HEK293 (cell line): ENCODE measurements at regions not wholly inside any gene's neighbourhood (a gene's known extent, or its start where the extent isn't known, plus 50 kb on each side); places are given as distances from the start of the nearest gene placed in this dataset.

Experiments
- CTCF ChIA-PET: fragments of 350-600 bp; formaldehyde crosslinking; extraction: SDS; loops from one replicate; lab custom pipeline; 2021; ENCODE audit warnings: antibody characterized with exemption; lab: Yijun Ruan, JAX
- POLR2A ChIA-PET: fragments of 300-600 bp; formaldehyde crosslinking; extraction: SDS; loops from one replicate; lab custom pipeline; 2020; ENCODE audit warnings: antibody characterized with exemption, inconsistent platforms; lab: Yijun Ruan, JAX
- H3K27ac ChIP-seq: fragments of 200-500 bp; sonication (Bioruptor generic); 2 replicates; pipeline ENCODE4 v1.5.1; 2014; ENCODE audit warnings: low read depth, low read length, control low read depth, inconsistent platforms; ENCODE audit errors: extremely low read depth
- H3K36me3 ChIP-seq, 2 experiments: fragments of 200-500 bp in 1 of 2; sonication (Bioruptor generic) in 1 of 2; 1 replicate in 1 of 2; 2 replicates in 1 of 2; pipeline ENCODE4 v1.5.1; 2014 to 2017; ENCODE audit warnings: inconsistent platforms in 2 of 2, low read length in 2 of 2; ENCODE audit not compliant: control insufficient read depth in 2 of 2, insufficient read depth in 1 of 2
- H3K4me1 ChIP-seq: fragments of 200-500 bp; sonication (Bioruptor generic); 2 replicates; pipeline ENCODE4 v1.5.1; 2014; ENCODE audit warnings: mild to moderate bottlenecking, low read length, inconsistent platforms; ENCODE audit not compliant: control insufficient read depth, insufficient read depth
- H3K4me3 ChIP-seq: 2 replicates; pipeline ENCODE4 v1.5.1; 2011; ENCODE audit warnings: low read depth, mild to moderate bottlenecking, control low read depth, low read length, moderate library complexity
- H3K9me3 ChIP-seq: fragments of 200-500 bp; sonication (Bioruptor generic); 2 replicates; pipeline ENCODE4 v1.5.1; 2014; ENCODE audit warnings: low read depth, low read length, inconsistent platforms; ENCODE audit not compliant: control insufficient read depth, insufficient read depth
- GLI2 ChIP-seq: fragments of 450-650 bp; formaldehyde crosslinking; IDR thresholded peaks from 2 replicates; pipeline ENCODE4; 2017; ENCODE audit warnings: missing biosample characterization, missing genetic modification characterization, low read depth, borderline replicate concordance
- HOXA7 ChIP-seq: sonication (generic); formaldehyde crosslinking; IDR thresholded peaks from 2 replicates; pipeline ENCODE4 v1.8.1; 2022; ENCODE audit warnings: missing genetic modification reagents, borderline replicate concordance
- KLF8 ChIP-seq: fragments of 450-650 bp; formaldehyde crosslinking; IDR thresholded peaks from 2 replicates; pipeline ENCODE4 v1.5.1; 2016; ENCODE audit warnings: missing biosample characterization, missing genetic modification characterization
- OVOL3 ChIP-seq: fragments of 450-650 bp; formaldehyde crosslinking; IDR thresholded peaks from 2 replicates; pipeline ENCODE4 v1.5.1; 2016; ENCODE audit warnings: missing biosample characterization, missing genetic modification characterization
- REPIN1 ChIP-seq: fragments of 450-650 bp; formaldehyde crosslinking; IDR thresholded peaks from 2 replicates; pipeline ENCODE4 v1.5.1; 2017; ENCODE audit warnings: missing biosample characterization, missing genetic modification characterization, low read depth
- SP7 ChIP-seq: fragments of 450-650 bp; formaldehyde crosslinking; IDR thresholded peaks from 2 replicates; pipeline ENCODE4 v1.5.1; 2016; ENCODE audit warnings: missing biosample characterization, missing genetic modification characterization
- WT1 ChIP-seq: fragments of 450-650 bp; formaldehyde crosslinking; IDR thresholded peaks from 2 replicates; pipeline ENCODE4 v1.5.1; 2016; ENCODE audit warnings: missing biosample characterization, missing genetic modification characterization
- ZFP69B ChIP-seq: fragments of 450-650 bp; formaldehyde crosslinking; IDR thresholded peaks from 2 replicates; pipeline ENCODE4 v1.5.1; 2016; ENCODE audit warnings: missing biosample characterization, missing genetic modification characterization
- ZNF211 ChIP-seq: fragments of 450-650 bp; formaldehyde crosslinking; IDR thresholded peaks from 2 replicates; pipeline ENCODE4 v1.5.1; 2016; ENCODE audit warnings: low read depth, missing biosample characterization, missing genetic modification characterization
- ZNF311 ChIP-seq: fragments of 450-650 bp; formaldehyde crosslinking; IDR thresholded peaks from 2 replicates; pipeline ENCODE4 v1.5.1; 2017; ENCODE audit warnings: missing biosample characterization, missing genetic modification characterization, borderline replicate concordance
- ZNF473 ChIP-seq: fragments of 450-650 bp; formaldehyde crosslinking; IDR thresholded peaks from 2 replicates; pipeline ENCODE4 v1.5.1; 2017; ENCODE audit warnings: missing biosample characterization, missing genetic modification characterization
- ZNF549 ChIP-seq: fragments of 450-650 bp; IDR thresholded peaks from 2 replicates; pipeline ENCODE4 v1.5.1; 2018; ENCODE audit warnings: missing biosample characterization, missing genetic modification characterization, mild to moderate bottlenecking, inconsistent platforms, moderate library complexity
- ZNF555 ChIP-seq: fragments of 450-650 bp; formaldehyde crosslinking; conservative IDR thresholded peaks from 2 replicates; pipeline ENCODE4 v1.5.1; 2017; ENCODE audit warnings: missing biosample characterization, mild to moderate bottlenecking, missing genetic modification characterization, inconsistent platforms
- ZNF560 ChIP-seq: fragments of 450-650 bp; formaldehyde crosslinking; IDR thresholded peaks from 2 replicates; pipeline ENCODE4 v1.5.1; 2017; ENCODE audit warnings: missing biosample characterization, missing genetic modification characterization, borderline replicate concordance
- ZNF677 ChIP-seq: fragments of 450-650 bp; IDR thresholded peaks from 2 replicates; pipeline ENCODE4 v1.5.0; 2018; ENCODE audit warnings: missing biosample characterization, mild to moderate bottlenecking, missing genetic modification characterization, moderate library complexity
- TF ChIP-seq, protein P1 (sequence below): fragments of 450-650 bp; formaldehyde crosslinking; IDR thresholded peaks from 2 replicates; pipeline ENCODE4 v1.5.1; 2016; ENCODE audit warnings: missing biosample characterization, missing genetic modification characterization
- TF ChIP-seq, protein P2 (sequence below): fragments of 450-650 bp; formaldehyde crosslinking; IDR thresholded peaks from 2 replicates; pipeline ENCODE4 v1.5.1; 2016; ENCODE audit warnings: missing biosample characterization, missing genetic modification characterization, low read depth
- TF ChIP-seq, protein P3 (sequence below): fragments of 450-650 bp; formaldehyde crosslinking; optimal IDR thresholded peaks from 2 replicates; pipeline ENCODE3; 2016; ENCODE audit warnings: missing biosample characterization, mild to moderate bottlenecking, missing genetic modification characterization
- TF ChIP-seq, protein P4 (sequence below): fragments of 450-650 bp; formaldehyde crosslinking; IDR thresholded peaks from 2 replicates; pipeline ENCODE4 v1.5.1; 2016; ENCODE audit warnings: missing biosample characterization, missing genetic modification characterization
- TF ChIP-seq, protein P5 (sequence below): fragments of 450-650 bp; formaldehyde crosslinking; IDR thresholded peaks from 2 replicates; pipeline ENCODE4 v1.5.1; 2016; ENCODE audit warnings: missing biosample characterization, missing genetic modification characterization

DNA sequence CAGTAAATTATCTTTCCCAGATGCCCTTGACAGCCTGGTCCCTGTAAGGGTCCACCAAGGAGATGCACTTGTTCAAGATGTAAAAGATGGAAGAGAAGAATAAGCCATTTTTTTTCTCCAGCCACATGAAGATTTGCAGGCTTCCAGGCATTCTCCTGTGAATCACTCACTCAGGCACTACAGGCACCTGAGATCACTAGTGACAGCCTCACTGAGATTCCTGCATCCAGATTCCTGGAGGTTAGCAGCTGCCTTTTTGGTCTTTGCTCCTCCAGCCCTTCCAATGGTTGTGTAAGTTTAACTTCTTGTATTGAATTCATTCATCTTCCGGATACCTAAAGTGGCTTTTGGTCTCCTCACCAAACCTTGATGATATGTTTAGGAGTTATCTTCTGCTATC, 630.2 kb upstream of the CADM1 start (continued):
- TF ChIP-seq ZNF311 = no peak

DNA sequence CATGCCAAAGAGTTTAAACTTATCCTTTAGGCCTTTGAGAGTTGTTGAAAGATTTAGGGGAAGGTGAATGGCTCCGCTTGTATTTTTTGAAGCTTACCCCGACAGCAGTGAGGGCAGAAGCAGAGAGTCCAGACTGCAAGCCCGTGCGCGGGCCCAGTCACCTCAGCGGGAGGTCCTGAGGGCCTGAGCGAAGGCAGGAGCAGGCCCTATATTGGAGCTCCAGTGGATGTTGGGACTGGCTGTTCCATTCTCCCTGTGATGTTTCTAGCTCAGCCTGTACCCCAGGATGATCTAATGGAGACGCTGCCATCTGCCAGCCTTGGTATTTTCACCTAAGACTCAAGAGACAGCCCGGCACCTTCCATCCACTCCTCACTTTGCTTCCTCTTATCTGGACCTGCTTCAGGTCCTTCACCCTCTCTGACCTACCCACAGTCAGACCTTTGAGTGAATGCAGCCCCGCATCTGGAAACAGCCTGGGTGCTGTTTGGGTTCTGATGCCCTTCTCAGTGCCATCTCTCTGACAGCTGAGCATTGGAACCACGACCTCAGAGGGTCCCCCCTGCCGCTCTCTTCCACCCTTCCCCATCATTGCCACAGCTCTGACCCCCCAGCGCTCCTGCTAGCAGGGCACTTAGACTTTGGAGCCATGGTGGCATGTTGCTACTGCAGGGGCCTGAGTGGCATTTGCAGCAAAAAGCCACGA, 628.2 kb upstream of the CADM1 start:
- Histone ChIP-seq H3K27ac (no peak overlapping the region), H3K36me3 (no peaks in the 10 kb centered on the region), H3K9me3 (no peaks in the 10 kb centered on the region), H3K4me3 (no peak overlapping the region), H3K4me1 (no peaks in the 10 kb centered on the region)
- TF ChIP-seq GLI2 (tag by site-specific recombination) (no peak), KLF8 (no peak), ZNF560 (tag by site-specific recombination) (no peak), REPIN1 (tag by site-specific recombination) (no peak)
- TF ChIP-seq, protein P1, sequence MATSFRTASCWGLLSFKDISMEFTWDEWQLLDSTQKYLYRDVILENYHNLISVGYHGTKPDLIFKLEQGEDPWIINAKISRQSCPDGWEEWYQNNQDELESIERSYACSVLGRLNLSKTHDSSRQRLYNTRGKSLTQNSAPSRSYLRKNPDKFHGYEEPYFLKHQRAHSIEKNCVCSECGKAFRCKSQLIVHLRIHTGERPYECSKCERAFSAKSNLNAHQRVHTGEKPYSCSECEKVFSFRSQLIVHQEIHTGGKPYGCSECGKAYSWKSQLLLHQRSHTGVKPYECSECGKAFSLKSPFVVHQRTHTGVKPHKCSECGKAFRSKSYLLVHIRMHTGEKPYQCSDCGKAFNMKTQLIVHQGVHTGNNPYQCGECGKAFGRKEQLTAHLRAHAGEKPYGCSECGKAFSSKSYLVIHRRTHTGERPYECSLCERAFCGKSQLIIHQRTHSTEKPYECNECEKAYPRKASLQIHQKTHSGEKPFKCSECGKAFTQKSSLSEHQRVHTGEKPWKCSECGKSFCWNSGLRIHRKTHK (tag by site-specific recombination) = no peak
- CTCF ChIA-PET = no interaction called here
- POLR2A ChIA-PET = no interaction called here

DNA sequence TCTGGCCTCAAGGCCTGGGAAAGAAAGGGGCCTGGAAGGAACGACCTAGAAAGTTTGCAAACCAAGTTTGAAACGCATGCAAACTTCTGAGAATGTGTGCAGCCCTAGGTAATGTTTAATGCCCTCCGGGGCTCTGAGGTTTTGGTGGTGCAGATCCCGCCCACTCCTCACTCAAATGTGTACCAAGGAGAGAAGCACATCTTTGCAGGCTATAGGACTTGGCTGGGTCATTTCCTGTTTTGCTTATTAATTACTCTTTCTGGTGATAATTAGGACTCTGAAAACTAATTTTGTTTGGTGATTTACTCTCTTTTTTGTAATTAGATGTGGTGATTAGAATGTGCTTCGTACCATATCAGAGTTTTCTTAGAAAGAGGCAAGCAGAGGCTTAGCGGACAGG, 625.9 kb upstream of the CADM1 start:
- TF ChIP-seq, protein P2, sequence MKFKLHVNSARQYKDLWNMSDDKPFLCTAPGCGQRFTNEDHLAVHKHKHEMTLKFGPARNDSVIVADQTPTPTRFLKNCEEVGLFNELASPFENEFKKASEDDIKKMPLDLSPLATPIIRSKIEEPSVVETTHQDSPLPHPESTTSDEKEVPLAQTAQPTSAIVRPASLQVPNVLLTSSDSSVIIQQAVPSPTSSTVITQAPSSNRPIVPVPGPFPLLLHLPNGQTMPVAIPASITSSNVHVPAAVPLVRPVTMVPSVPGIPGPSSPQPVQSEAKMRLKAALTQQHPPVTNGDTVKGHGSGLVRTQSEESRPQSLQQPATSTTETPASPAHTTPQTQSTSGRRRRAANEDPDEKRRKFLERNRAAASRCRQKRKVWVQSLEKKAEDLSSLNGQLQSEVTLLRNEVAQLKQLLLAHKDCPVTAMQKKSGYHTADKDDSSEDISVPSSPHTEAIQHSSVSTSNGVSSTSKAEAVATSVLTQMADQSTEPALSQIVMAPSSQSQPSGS = no peak
- TF ChIP-seq, protein P3, sequence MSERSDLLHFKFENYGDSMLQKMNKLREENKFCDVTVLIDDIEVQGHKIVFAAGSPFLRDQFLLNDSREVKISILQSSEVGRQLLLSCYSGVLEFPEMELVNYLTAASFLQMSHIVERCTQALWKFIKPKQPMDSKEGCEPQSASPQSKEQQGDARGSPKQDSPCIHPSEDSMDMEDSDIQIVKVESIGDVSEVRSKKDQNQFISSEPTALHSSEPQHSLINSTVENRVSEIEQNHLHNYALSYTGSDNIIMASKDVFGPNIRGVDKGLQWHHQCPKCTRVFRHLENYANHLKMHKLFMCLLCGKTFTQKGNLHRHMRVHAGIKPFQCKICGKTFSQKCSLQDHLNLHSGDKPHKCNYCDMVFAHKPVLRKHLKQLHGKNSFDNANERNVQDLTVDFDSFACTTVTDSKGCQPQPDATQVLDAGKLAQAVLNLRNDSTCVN (tag by site-specific recombination) = no peak
- TF ChIP-seq ZNF473 (tag by site-specific recombination) (no peak), ZNF211 (tag by site-specific recombination) (no peak), OVOL3 (no peak), ZNF549 (tag by site-specific recombination) (no peak), SP7 (tag by site-specific recombination) (no peak), WT1 (tag by site-specific recombination) (no peak), ZFP69B (no peak), ZNF555 (tag by site-specific recombination) (no peak), HOXA7 (no peak), ZNF677 (tag by site-specific recombination) (no peak)
- TF ChIP-seq, protein P4, sequence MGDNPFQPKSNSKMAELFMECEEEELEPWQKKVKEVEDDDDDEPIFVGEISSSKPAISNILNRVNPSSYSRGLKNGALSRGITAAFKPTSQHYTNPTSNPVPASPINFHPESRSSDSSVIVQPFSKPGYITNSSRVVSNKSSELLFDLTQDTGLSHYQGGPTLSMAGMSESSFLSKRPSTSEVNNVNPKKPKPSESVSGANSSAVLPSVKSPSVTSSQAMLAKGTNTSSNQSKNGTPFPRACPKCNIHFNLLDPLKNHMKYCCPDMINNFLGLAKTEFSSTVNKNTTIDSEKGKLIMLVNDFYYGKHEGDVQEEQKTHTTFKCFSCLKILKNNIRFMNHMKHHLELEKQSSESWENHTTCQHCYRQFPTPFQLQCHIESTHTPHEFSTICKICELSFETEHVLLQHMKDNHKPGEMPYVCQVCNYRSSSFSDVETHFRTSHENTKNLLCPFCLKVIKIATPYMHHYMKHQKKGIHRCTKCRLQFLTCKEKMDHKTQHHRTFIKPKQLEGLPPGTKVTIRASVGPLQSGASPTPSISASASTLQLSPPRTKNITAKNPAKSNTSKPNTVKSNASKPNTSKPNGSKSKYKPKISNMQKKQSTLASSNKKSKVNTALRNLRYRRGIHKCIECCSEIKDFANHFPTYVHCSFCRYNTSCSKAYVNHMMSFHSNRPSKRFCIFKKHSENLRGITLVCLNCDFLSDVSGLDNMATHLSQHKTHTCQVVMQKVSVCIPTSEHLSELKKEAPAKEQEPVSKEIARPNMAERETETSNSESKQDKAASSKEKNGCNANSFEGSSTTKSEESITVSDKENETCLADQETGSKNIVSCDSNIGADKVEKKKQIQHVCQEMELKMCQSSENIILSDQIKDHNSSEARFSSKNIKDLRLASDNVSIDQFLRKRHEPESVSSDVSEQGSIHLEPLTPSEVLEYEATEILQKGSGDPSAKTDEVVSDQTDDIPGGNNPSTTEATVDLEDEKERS (tag by site-specific recombination) = no peak
- TF ChIP-seq, protein P5, sequence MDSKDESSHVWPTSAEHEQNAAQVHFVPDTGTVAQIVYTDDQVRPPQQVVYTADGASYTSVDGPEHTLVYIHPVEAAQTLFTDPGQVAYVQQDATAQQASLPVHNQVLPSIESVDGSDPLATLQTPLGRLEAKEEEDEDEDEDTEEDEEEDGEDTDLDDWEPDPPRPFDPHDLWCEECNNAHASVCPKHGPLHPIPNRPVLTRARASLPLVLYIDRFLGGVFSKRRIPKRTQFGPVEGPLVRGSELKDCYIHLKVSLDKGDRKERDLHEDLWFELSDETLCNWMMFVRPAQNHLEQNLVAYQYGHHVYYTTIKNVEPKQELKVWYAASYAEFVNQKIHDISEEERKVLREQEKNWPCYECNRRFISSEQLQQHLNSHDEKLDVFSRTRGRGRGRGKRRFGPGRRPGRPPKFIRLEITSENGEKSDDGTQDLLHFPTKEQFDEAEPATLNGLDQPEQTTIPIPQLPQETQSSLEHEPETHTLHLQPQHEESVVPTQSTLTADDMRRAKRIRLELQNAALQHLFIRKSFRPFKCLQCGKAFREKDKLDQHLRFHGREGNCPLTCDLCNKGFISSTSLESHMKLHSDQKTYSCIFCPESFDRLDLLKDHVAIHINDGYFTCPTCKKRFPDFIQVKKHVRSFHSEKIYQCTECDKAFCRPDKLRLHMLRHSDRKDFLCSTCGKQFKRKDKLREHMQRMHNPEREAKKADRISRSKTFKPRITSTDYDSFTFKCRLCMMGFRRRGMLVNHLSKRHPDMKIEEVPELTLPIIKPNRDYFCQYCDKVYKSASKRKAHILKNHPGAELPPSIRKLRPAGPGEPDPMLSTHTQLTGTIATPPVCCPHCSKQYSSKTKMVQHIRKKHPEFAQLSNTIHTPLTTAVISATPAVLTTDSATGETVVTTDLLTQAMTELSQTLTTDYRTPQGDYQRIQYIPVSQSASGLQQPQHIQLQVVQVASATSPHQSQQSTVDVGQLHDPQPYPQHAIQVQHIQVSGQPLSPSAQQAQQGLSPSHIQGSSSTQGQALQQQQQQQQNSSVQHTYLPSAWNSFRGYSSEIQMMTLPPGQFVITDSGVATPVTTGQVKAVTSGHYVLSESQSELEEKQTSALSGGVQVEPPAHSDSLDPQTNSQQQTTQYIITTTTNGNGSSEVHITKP = no peak
- TF ChIP-seq, all 188 proteins: peak for 0
- ChIA-PET CTCF (no interaction called here), POLR2A (no interaction called here)

More for the DNA sequence above, 625.9 kb upstream of the CADM1 start:
- no peaks in the 10 kb centered on the region for H3K36me3 ChIP-seq
- no peak overlapping the region for H3K4me3 ChIP-seq
- no peaks in the 10 kb centered on the region for H3K9me3 ChIP-seq
- no peaks in the 10 kb centered on the region for H3K4me1 ChIP-seq
- H3K27ac ChIP-seq = no peak overlapping the region
